ENCODE measurements at regions not wholly inside any gene's neighbourhood (a gene's known extent, or its start where the extent isn't known, plus 50 kb on each side); places are given as distances from the start of the nearest gene placed in this dataset.

DNA sequence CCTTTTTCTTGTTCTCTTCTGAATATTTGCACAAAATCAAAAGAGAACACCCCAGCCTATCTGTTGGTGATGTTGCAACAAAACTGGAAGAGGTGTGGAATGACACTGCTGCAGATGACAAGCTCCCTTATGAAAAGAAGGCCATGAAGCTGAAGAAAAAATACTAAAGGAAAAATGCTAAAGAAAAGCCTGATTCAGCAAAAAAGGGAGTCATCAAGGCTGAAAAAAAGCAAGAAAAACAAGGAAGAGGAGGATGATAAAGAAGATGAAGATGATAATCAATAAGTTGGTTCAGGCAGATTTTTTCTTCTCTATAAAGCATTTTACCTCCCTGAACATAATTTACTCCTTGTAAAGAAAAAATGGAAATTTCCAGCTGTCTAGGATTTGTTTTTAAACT is 1538.8 kb downstream of the RPA4 start:
- Histone ChIP-seq H4K20me1 (replicated peaks; ENCODE audit: control insufficient read depth, extremely low read depth, insufficient read depth, low read length) (no peaks in the 10 kb centered on the region), H3K27me3 (ENCODE audit: control insufficient read depth in 2 of 2, insufficient read depth in 2 of 2, low read length in 2 of 2) (no peaks in the 10 kb centered on the region), H3K36me3 (ENCODE audit: control insufficient read depth in 2 of 2, extremely low read depth in 1 of 2, insufficient read depth in 2 of 2, low read length in 2 of 2) (no peaks in the 10 kb centered on the region), H3K9me1 (replicated peaks; ENCODE audit: control insufficient read depth, extremely low read depth, insufficient read depth, low read length) (no peaks in the 10 kb centered on the region), H3K9me3 (replicated peaks; ENCODE audit: control insufficient read depth, insufficient read depth, low read length) (no peaks in the 10 kb centered on the region), H3K79me2 (ENCODE audit: control insufficient read depth, insufficient read depth, low read length) (no peaks in the 10 kb centered on the region), H3K27ac (ENCODE audit: insufficient read depth, low read depth, low read length) (no peak overlapping the region), H3K4me2 (ENCODE audit: insufficient read depth, low read length) (no peak overlapping the region), H3K9ac (replicated peaks; ENCODE audit: extremely low read depth, insufficient read depth, low read length) (no peak overlapping the region), H3K4me3 (replicated peaks in 1 of 3; ENCODE audit: insufficient read depth in 1 of 3, low read depth in 1 of 3, low read length in 3 of 3) (no peak overlapping the region), H2AFZ (ENCODE audit: low read depth, low read length) (no peak overlapping the region), H3K4me1 (ENCODE audit: control insufficient read depth, extremely low read depth, insufficient read depth, low read length) (no peaks in the 10 kb centered on the region)
- POLR2A ChIA-PET = no interaction called here
- intact Hi-C loops (cut with micrococcal nuclease) (no loop called here), dilution Hi-C loops (cut with MboI; ENCODE audit: extremely low pct_ligation_motif_present, low sequenced_read_pairs) (no loop called here)
- no peak for TF ChIP-seq JUN (IDR thresholded peaks at IDR 0.05; ENCODE audit: borderline replicate concordance, insufficient read depth, insufficient read length, low read depth)
- no peak for TF ChIP-seq POLR2AphosphoS5 (IDR thresholded peaks at IDR 0.05; ENCODE audit: insufficient read depth, low read depth, low read length)
- TF ChIP-seq MYC (IDR thresholded peaks at IDR 0.05; ENCODE audit: low read depth, low read length) = no peak
- DNase-seq (ENCODE audit: low read depth, low spot score) (no peak), FAIRE-seq (no peak)
- CTCF ChIA-PET = no interaction called here
- no TSS peak for BruUV-seq (replicated peaks)

- POLR2A ChIA-PET = no interaction called here
- no peak for FAIRE-seq
- dilution Hi-C loops (cut with MboI; ENCODE audit: extremely low pct_ligation_motif_present, low sequenced_read_pairs) = no loop called here
Observed at GRCh38 chrX:98432413-98432812, 1548.7 kb downstream of the RPA4 start.

More at GRCh38 chrX:98432413-98432812, 1548.7 kb downstream of the RPA4 start:
- H3K27me3 ChIP-seq (ENCODE audit: control insufficient read depth in 2 of 2, insufficient read depth in 2 of 2, low read length in 2 of 2) = no peaks in the 10 kb centered on the region
- intact Hi-C loops (cut with micrococcal nuclease) = no loop called here
- H2AFZ ChIP-seq (ENCODE audit: low read depth, low read length) = no peak overlapping the region
- no peaks in the 10 kb centered on the region for H3K9me1 ChIP-seq (replicated peaks; ENCODE audit: control insufficient read depth, extremely low read depth, insufficient read depth, low read length)
- BruUV-seq (replicated peaks) = no TSS peak
- TF ChIP-seq JUN (IDR thresholded peaks at IDR 0.05; ENCODE audit: borderline replicate concordance, insufficient read depth, insufficient read length, low read depth) (no peak), POLR2AphosphoS5 (IDR thresholded peaks at IDR 0.05; ENCODE audit: insufficient read depth, low read depth, low read length) (no peak), EZH2 (IDR thresholded peaks at IDR 0.05; ENCODE audit: borderline replicate concordance, low read depth, low read length, severe bottlenecking) (no peak), POLR2A (IDR thresholded peaks at IDR 0.05; ENCODE audit: low read depth, low read length) (no peak), FOS (IDR thresholded peaks at IDR 0.05; ENCODE audit: borderline replicate concordance, insufficient read depth, low read length) (no peak), GATA2 (IDR thresholded peaks at IDR 0.05; ENCODE audit: insufficient read depth, insufficient read length, low read depth, low read length) (no peak), MYC (IDR thresholded peaks at IDR 0.05; ENCODE audit: low read depth, low read length) (no peak)
- TF ChIP-seq, protein P1, sequence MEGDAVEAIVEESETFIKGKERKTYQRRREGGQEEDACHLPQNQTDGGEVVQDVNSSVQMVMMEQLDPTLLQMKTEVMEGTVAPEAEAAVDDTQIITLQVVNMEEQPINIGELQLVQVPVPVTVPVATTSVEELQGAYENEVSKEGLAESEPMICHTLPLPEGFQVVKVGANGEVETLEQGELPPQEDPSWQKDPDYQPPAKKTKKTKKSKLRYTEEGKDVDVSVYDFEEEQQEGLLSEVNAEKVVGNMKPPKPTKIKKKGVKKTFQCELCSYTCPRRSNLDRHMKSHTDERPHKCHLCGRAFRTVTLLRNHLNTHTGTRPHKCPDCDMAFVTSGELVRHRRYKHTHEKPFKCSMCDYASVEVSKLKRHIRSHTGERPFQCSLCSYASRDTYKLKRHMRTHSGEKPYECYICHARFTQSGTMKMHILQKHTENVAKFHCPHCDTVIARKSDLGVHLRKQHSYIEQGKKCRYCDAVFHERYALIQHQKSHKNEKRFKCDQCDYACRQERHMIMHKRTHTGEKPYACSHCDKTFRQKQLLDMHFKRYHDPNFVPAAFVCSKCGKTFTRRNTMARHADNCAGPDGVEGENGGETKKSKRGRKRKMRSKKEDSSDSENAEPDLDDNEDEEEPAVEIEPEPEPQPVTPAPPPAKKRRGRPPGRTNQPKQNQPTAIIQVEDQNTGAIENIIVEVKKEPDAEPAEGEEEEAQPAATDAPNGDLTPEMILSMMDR (IDR thresholded peaks at IDR 0.05; ENCODE audit: extremely low read depth in 1 of 2, insufficient read depth in 1 of 2, low read depth in 1 of 2, low read length in 2 of 2) = no peak
- TF ChIP-seq, protein P2, sequence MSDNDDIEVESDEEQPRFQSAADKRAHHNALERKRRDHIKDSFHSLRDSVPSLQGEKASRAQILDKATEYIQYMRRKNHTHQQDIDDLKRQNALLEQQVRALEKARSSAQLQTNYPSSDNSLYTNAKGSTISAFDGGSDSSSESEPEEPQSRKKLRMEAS (IDR thresholded peaks at IDR 0.05; ENCODE audit: insufficient read depth, insufficient read length) = no peak
- no peaks in the 10 kb centered on the region for H3K4me1 ChIP-seq (ENCODE audit: control insufficient read depth, extremely low read depth, insufficient read depth, low read length)
- H3K9me3 ChIP-seq (replicated peaks; ENCODE audit: control insufficient read depth, insufficient read depth, low read length) = no peaks in the 10 kb centered on the region
- no peak overlapping the region for H3K9ac ChIP-seq (replicated peaks; ENCODE audit: extremely low read depth, insufficient read depth, low read length)
- no peaks in the 10 kb centered on the region for H3K79me2 ChIP-seq (ENCODE audit: control insufficient read depth, insufficient read depth, low read length)
- H3K4me2 ChIP-seq (ENCODE audit: insufficient read depth, low read length) = no peak overlapping the region
- no peak for DNase-seq (ENCODE audit: low read depth, low spot score)
- H4K20me1 ChIP-seq (replicated peaks; ENCODE audit: control insufficient read depth, extremely low read depth, insufficient read depth, low read length) = no peaks in the 10 kb centered on the region
- H3K4me3 ChIP-seq (replicated peaks in 1 of 3; ENCODE audit: insufficient read depth in 1 of 3, low read depth in 1 of 3, low read length in 3 of 3) = no peak overlapping the region
- CTCF ChIA-PET = no interaction called here
- no peak overlapping the region for H3K27ac ChIP-seq (ENCODE audit: insufficient read depth, low read depth, low read length)
- no peaks in the 10 kb centered on the region for H3K36me3 ChIP-seq (ENCODE audit: control insufficient read depth in 2 of 2, extremely low read depth in 1 of 2, insufficient read depth in 2 of 2, low read length in 2 of 2)
